Suprapubic skin (tissue), 4 donors: ENCODE measurements at regions not wholly inside any gene's neighbourhood (a gene's known extent, or its start where the extent isn't known, plus 50 kb on each side); places are given as distances from the start of the nearest gene placed in this dataset.
A peak's percentile ranks its signal among the peaks of the same experiment; 100 is the strongest.

Source experiments
- DNase-seq, 2 donors: peaks; one replicate each; pipeline ENCODE4 v3.0.0-alpha.2; 2019; ENCODE audit warnings: low spot score in 2 of 2
- H3K27ac ChIP-seq: fragments of 200-600 bp; sonication (generic); one replicate; pipeline ENCODE4 v1.5.1; 2019
- H3K27me3 ChIP-seq: fragments of 200-600 bp; sonication (generic); one replicate; pipeline ENCODE4 v1.5.1; 2019
- H3K36me3 ChIP-seq: fragments of 200-600 bp; sonication (generic); one replicate; pipeline ENCODE4 v1.5.1; 2019
- H3K4me1 ChIP-seq: fragments of 200-600 bp; sonication (generic); one replicate; pipeline ENCODE4 v1.5.1; 2019
- H3K4me3 ChIP-seq: fragments of 200-600 bp; sonication (generic); one replicate; pipeline ENCODE4 v1.5.1; 2019; ENCODE audit warnings: mild to moderate bottlenecking
- H3K9me3 ChIP-seq: fragments of 200-600 bp; sonication (generic); one replicate; pipeline ENCODE4 v1.5.1; 2019
- CTCF ChIP-seq, 2 donors: fragments of 200-600 bp in 1 of 2; fragments of 450-650 bp in 1 of 2; sonication (generic) in 1 of 2; IDR thresholded peaks; one replicate each; pipeline ENCODE4 v1.5.1; 2016 to 2019; ENCODE audit warnings: antibody characterized with exemption in 2 of 2, mild to moderate bottlenecking in 1 of 2, moderate library complexity in 1 of 2
- EP300 ChIP-seq: sonication (generic); formaldehyde crosslinking; IDR thresholded peaks from one replicate; pipeline ENCODE4 v1.6.1; 2017; ENCODE audit warnings: antibody characterized with exemption
- POLR2A ChIP-seq, 2 donors: fragments of 450-650 bp; IDR thresholded peaks; one replicate each; pipeline ENCODE4 v1.6.1; 2017; ENCODE audit warnings: antibody characterized with exemption in 2 of 2, mild to moderate bottlenecking in 2 of 2, moderate library complexity in 2 of 2
- POLR2AphosphoS5 ChIP-seq, 3 donors: sonication (generic); formaldehyde crosslinking; IDR thresholded peaks; one replicate each; pipeline ENCODE4 v1.6.1; 2017; ENCODE audit warnings: antibody characterized with exemption in 3 of 3
- WGBS: methylation state at CpG from one replicate; pipeline ENCODE4 v1.1.5; 2018; 5-methylcytosine and 5-hydroxymethylcytosine counted together

DNA sequence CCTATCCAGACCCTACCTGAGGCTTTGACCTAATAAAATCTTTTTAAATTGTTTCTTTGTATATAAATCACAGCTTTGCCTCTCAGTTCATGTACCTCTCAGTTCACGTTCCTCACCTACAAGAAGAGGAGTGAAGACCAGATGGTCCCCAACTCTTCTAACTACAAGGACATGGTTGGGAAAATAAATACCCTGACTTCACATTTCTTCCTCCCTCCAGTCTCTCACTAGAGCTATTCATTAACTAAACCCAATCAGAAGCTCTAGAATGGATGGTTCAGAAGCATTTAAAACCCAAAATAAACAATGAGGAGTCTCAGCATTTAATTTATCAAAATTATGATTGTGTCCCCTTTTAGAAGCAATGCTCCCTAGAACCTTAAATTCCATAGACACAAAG lies 97.3 kb upstream of the AGTR1 start:
- H3K4me3 ChIP-seq: no peak overlapping the region
- no peaks in the 10 kb centered on the region for H3K4me1 ChIP-seq
- no peaks in the 10 kb centered on the region for H3K27me3 ChIP-seq
- H3K27ac ChIP-seq: no peak overlapping the region
- TF ChIP-seq POLR2AphosphoS5 (IDR thresholded peaks at IDR 0.05) (no peak), POLR2A (IDR thresholded peaks at IDR 0.05) (no peak)
- H3K36me3 ChIP-seq: no peaks in the 10 kb centered on the region
- DNase-seq: no peak
- 72% methylated on average over 1 of the region's 1 CpG for WGBS
- no peaks in the 10 kb centered on the region for H3K9me3 ChIP-seq

DNA sequence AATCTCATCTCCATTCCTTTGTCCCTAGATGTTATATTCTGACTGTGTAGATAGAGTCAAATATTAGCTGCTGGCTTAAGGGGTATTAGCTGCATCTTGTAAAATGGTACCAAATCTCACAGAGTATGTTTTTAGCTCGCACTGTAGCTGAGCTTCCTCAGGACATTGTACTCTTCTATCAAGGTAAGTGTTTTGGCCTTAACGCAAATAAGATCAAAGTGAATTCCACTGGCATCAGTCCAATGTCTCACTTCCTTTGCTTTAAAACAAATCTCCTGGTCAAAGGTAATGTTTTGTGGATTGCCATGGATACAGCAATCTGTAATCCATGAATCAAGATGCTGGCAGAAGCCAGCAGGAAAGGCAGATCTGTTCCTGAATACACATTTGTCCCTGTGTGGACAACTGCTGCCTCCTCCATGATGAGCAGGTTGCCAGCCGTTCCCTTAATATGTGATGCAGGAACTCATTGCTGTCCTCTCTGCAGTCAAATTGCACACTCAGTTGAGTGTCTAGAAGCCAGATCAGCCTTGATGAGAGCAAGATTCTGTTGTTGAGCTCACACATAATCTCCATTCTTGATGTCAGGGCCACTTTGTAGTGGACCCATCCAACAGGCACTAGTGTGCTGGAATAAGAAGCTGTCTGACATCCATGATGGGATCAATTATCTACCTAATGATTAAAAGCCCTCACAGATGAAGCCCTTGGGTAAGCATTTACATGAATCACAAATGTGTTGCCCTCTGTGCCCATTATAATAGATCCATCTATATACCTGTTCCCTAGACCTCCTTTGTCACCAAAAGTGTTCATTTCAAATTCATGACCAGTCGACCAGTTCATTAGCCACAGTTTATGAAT lies 96.6 kb upstream of the AGTR1 start:
- 68% methylated on average over 4 of the region's 4 CpGs for WGBS
- Histone ChIP-seq H3K4me1 (no peaks in the 10 kb centered on the region), H3K27ac (no peak overlapping the region), H3K9me3 (no peaks in the 10 kb centered on the region), H3K36me3 (no peaks in the 10 kb centered on the region), H3K27me3 (no peaks in the 10 kb centered on the region), H3K4me3 (no peak overlapping the region)
- TF ChIP-seq POLR2A (IDR thresholded peaks at IDR 0.05) (no peak), POLR2AphosphoS5 (IDR thresholded peaks at IDR 0.05) (no peak), EP300 (no peak), CTCF (IDR thresholded peaks at IDR 0.05) (no peak)
- DNase-seq: no peak

DNA sequence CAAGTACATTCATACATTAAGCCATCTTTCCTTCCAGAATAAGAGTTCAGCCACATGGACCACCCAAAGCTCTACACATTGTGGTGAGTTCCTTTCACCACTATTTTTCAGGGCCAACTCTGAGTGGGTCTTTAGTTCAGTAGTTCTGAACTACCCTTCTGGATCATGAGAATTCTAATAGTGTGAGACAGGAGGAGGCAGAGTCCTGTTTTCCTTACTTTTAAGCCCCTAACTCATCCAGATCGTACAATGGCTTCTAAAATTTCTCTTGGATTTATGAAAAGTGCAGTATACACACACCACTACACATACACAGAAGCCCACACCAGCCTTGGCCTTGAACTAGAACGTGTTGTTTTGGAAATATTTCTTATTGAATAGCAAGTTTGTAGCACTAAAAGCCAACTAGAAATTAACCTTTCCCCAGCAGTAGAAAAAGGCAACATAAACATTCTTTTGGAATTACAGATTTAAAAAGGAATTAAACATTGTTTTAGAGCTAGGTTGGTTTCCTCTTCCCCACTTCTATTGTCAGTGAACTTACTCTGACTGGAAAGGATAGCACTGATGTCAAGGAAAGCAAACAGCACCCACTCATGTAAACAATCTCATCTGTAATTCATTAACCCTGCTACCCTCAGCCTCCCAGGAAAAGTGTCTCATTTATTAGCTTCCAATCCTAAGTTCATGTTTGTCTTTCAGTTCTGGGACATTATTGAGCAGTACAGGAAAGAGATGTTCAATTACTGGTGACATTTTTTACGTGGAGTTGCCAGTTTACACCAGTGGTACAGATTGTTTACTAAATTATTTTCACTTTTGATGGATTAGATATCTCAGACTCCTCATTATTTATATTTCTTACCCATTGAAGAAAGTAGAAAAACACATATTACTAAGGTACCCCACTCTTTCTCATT lies 95.7 kb upstream of the AGTR1 start:
- no peaks in the 10 kb centered on the region for H3K4me1 ChIP-seq
- H3K36me3 ChIP-seq: no peaks in the 10 kb centered on the region
- TF ChIP-seq CTCF (IDR thresholded peaks at IDR 0.05) (no peak), POLR2AphosphoS5 (IDR thresholded peaks at IDR 0.05) (no peak), EP300 (no peak), POLR2A (IDR thresholded peaks at IDR 0.05) (no peak)
- WGBS: 60% methylated on average over 3 of the region's 3 CpGs
- no peaks in the 10 kb centered on the region for H3K9me3 ChIP-seq
- H3K4me3 ChIP-seq: no peak overlapping the region
- no peaks in the 10 kb centered on the region for H3K27me3 ChIP-seq
- H3K27ac ChIP-seq: no peak overlapping the region
- DNase-seq: no peak

DNA sequence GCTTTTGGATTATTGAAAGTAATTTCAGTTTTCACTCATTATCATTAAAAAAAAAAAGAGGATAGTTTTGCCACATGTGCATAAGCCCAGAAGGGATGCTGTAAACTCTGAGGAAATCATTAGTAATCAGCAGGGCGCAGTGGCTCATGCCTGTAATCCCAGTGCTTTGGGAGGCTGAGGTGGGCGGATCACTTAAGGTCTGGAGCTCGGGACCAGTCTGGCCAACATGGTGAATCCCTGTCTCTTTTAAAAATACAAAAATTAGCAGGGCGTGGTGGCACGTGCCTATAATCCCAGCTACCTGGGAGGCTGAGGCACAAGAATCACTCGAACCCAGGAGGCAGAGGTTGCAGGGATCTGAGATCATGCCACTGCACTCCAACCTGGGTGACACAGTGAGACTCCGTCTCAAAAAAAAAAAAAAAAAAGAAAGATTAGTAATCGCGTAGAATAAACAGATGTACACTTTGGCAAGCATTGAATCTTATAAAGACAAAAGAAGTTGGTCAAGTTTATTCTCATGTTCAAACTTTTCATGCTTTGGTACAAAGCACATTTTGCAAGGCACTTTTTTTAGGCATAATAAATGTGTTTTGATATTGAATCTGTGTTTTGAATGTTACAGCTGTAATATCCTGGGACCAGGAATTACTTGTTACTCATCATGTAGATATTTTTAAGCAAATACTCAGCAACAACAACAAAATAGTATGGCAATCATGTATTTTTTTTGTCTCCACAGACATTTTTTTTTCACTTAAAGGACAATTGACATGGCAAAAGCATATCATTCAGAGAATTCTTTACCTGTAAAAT lies 93.2 kb upstream of the AGTR1 start:
- WGBS: 59% methylated on average over 9 of the region's 9 CpGs
- Histone ChIP-seq H3K27me3 (no peaks in the 10 kb centered on the region), H3K4me3 (no peak overlapping the region), H3K4me1 (no peaks in the 10 kb centered on the region), H3K36me3 (no peaks in the 10 kb centered on the region), H3K27ac (no peak overlapping the region), H3K9me3 (no peaks in the 10 kb centered on the region)
- TF ChIP-seq POLR2AphosphoS5 (IDR thresholded peaks at IDR 0.05) (no peak), EP300 (no peak), CTCF (IDR thresholded peaks at IDR 0.05) (no peak), POLR2A (IDR thresholded peaks at IDR 0.05) (no peak)
- peak; percentile 72 to 81 for DNase-seq

- Histone ChIP-seq H3K4me1 (no peaks in the 10 kb centered on the region), H3K9me3 (no peaks in the 10 kb centered on the region), H3K27me3 (no peaks in the 10 kb centered on the region), H3K36me3 (no peaks in the 10 kb centered on the region), H3K4me3 (no peak overlapping the region), H3K27ac (peak overlapping the region; percentile 49)
- DNase-seq: no peak
- no peak for TF ChIP-seq EP300
- TF ChIP-seq POLR2AphosphoS5 (IDR thresholded peaks at IDR 0.05): no peak
- TF ChIP-seq CTCF (IDR thresholded peaks at IDR 0.05): no peak
- no peak for TF ChIP-seq POLR2A (IDR thresholded peaks at IDR 0.05)
Observed at GRCh38 chr3:148605521-148605920, 92.2 kb upstream of the AGTR1 start.
